Neural progenitor cell (in vitro differentiated cells): ENCODE measurements at regions not wholly inside any gene's neighbourhood (a gene's known extent, or its start where the extent isn't known, plus 50 kb on each side); places are given as distances from the start of the nearest gene placed in this dataset.

ENCODE experiments used
- EZH2 ChIP-seq: fragments of 200-600 bp; sonication (generic); IDR thresholded peaks from 2 replicates; pipeline ENCODE4 v1.6.1; 2017; ENCODE audit warnings: antibody characterized with exemption, mild to moderate bottlenecking, moderate library complexity
- TF ChIP-seq, protein P1 (sequence below): fragments of 200-600 bp; sonication (generic); IDR thresholded peaks from 2 replicates; pipeline ENCODE4 v1.5.1; 2017; ENCODE audit warnings: antibody characterized with exemption, mild to moderate bottlenecking

DNA sequence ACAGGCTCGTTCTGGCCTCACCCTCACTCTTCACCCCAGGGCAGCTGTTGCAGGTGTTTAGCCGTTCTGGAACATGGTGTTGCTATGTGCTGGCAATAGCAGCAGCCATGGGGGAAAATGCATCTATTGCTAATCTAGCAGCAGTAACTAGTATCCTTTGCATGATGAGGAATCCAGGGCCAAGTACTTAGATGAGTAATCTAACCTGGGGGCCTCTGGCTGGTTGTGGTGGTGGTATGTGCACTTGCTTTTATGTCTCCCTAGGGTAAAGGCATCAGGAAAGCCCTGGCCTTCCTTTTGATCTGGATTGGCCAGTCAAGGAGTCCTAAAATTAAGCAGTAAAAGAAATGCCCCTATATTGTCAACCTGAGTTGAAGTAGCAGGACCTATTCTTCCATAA, 594.5 kb upstream of the MAP3K7 start:
- TF ChIP-seq EZH2, result no peak
- TF ChIP-seq, protein P1, sequence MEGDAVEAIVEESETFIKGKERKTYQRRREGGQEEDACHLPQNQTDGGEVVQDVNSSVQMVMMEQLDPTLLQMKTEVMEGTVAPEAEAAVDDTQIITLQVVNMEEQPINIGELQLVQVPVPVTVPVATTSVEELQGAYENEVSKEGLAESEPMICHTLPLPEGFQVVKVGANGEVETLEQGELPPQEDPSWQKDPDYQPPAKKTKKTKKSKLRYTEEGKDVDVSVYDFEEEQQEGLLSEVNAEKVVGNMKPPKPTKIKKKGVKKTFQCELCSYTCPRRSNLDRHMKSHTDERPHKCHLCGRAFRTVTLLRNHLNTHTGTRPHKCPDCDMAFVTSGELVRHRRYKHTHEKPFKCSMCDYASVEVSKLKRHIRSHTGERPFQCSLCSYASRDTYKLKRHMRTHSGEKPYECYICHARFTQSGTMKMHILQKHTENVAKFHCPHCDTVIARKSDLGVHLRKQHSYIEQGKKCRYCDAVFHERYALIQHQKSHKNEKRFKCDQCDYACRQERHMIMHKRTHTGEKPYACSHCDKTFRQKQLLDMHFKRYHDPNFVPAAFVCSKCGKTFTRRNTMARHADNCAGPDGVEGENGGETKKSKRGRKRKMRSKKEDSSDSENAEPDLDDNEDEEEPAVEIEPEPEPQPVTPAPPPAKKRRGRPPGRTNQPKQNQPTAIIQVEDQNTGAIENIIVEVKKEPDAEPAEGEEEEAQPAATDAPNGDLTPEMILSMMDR, result no peak
